ENCODE measurements at regions not wholly inside any gene's neighbourhood (a gene's known extent, or its start where the extent isn't known, plus 50 kb on each side); places are given as distances from the start of the nearest gene placed in this dataset.

GRCh38 chr9:129322022-129322621 lies 144.1 kb upstream of the IER5L start:
- no peak for TF ChIP-seq CTCF (conservative IDR thresholded peaks at IDR 0.05; ENCODE audit: low read depth, low read length)
- TF ChIP-seq EZH2 (IDR thresholded peaks at IDR 0.05; ENCODE audit: borderline replicate concordance, low read depth, low read length, poor library complexity, severe bottlenecking): no peak
